ENCODE measurements at regions not wholly inside any gene's neighbourhood (a gene's known extent, or its start where the extent isn't known, plus 50 kb on each side); places are given as distances from the start of the nearest gene placed in this dataset.

DNA sequence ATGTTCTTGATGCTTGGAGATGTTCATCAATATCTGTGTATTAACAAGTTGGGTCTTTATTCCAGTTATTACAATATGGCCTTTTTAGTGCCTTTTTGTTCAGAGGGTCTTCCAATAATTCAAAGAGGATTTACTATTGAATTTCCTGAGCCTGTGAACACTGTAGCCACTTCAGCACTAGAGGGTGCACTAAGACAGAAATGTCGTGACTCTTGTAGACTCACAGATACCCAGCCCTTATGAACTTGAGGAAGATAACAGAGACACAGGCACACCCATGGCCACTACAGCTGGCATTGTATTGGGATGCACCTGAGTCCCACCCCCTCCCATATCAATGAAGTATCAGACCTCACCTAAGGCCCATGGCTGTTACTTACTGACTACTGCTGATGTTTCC is 54.4 kb upstream of the ACTRT1 start:
- Histone ChIP-seq H3K9me3 (ENCODE audit: control insufficient read depth, low read length) (no peaks in the 10 kb centered on the region), H3K4me2 (ENCODE audit: low read length) (no peak overlapping the region), H3K4me3 (ENCODE audit: low read depth, low read length) (no peak overlapping the region), H3K36me3 (ENCODE audit: control insufficient read depth, insufficient read depth, low read length) (no peaks in the 10 kb centered on the region), H3K27ac (no peak overlapping the region), H3K9ac (no peak overlapping the region), H3K4me1 (no peaks in the 10 kb centered on the region), H2AFZ (no peak overlapping the region), H3K79me2 (no peaks in the 10 kb centered on the region), H3K27me3 (ENCODE audit: control insufficient read depth, insufficient read depth, low read length) (no peaks in the 10 kb centered on the region)
- TF ChIP-seq, protein P1, sequence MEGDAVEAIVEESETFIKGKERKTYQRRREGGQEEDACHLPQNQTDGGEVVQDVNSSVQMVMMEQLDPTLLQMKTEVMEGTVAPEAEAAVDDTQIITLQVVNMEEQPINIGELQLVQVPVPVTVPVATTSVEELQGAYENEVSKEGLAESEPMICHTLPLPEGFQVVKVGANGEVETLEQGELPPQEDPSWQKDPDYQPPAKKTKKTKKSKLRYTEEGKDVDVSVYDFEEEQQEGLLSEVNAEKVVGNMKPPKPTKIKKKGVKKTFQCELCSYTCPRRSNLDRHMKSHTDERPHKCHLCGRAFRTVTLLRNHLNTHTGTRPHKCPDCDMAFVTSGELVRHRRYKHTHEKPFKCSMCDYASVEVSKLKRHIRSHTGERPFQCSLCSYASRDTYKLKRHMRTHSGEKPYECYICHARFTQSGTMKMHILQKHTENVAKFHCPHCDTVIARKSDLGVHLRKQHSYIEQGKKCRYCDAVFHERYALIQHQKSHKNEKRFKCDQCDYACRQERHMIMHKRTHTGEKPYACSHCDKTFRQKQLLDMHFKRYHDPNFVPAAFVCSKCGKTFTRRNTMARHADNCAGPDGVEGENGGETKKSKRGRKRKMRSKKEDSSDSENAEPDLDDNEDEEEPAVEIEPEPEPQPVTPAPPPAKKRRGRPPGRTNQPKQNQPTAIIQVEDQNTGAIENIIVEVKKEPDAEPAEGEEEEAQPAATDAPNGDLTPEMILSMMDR (IDR thresholded peaks at IDR 0.05) = no peak

DNA sequence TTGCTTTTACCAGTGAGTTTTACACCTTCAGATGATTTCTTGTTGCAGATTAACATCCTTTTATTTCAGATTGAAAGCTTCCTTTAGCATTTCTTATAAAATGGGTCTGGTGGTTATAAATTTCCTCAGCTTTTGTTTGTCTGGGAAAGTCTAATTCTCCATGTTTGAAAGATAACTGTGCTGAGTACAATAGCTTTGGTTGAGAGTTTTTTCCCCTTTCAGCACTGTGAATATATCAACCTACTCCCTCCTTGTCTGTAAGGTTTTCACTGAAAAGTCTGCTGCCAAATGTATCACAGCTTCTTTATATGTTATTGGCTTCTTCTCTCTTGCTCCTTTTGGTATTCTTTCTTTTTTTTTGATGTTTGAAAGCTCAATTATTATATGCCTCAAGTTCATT is 53.5 kb upstream of the ACTRT1 start:
- Histone ChIP-seq H3K9me3 (ENCODE audit: control insufficient read depth, low read length) (no peaks in the 10 kb centered on the region), H3K79me2 (no peaks in the 10 kb centered on the region), H3K4me3 (ENCODE audit: low read depth, low read length) (no peak overlapping the region), H3K9ac (no peak overlapping the region), H3K27ac (no peak overlapping the region), H2AFZ (no peak overlapping the region), H3K27me3 (ENCODE audit: control insufficient read depth, insufficient read depth, low read length) (no peaks in the 10 kb centered on the region), H3K4me1 (no peaks in the 10 kb centered on the region), H3K36me3 (ENCODE audit: control insufficient read depth, insufficient read depth, low read length) (no peaks in the 10 kb centered on the region), H3K4me2 (ENCODE audit: low read length) (no peak overlapping the region)
- TF ChIP-seq, protein P1 (IDR thresholded peaks at IDR 0.05) = no peak

Measured in parathyroid adenoma (tissue), 2 donors.